Endothelial cell of umbilical vein (primary cell): ENCODE measurements at regions not wholly inside any gene's neighbourhood (a gene's known extent, or its start where the extent isn't known, plus 50 kb on each side); places are given as distances from the start of the nearest gene placed in this dataset.

Experiments
- BruUV-seq: library from RNA; stranded (reverse); fragments of 400-500 nt; replicated peaks from 2 replicates; lab custom pipeline; 2021; lab: Mats Ljungman, UMichigan
- CTCF ChIA-PET: fragments of 300-600, 350-600 bp; sonication (Branson Sonifier 250); formaldehyde crosslinking; loops from one replicate; lab custom pipeline; 2021; ENCODE audit warnings: antibody characterized with exemption, inconsistent platforms; lab: Charles Lee
- POLR2A ChIA-PET: fragments of 300-600, 350-600 bp; sonication (Branson Sonifier 250); formaldehyde crosslinking; loops from one replicate; lab custom pipeline; 2021; ENCODE audit warnings: antibody characterized with exemption, inconsistent platforms; lab: Charles Lee
- DNase-seq: peaks from one replicate; pipeline ENCODE4 v3.0.0-alpha.2; 2011; ENCODE audit warnings: low read depth, low spot score
- FAIRE-seq: peaks from 2 replicates; lab custom pipeline; 2011; peaks lifted over from hg19 to GRCh38; lab: Jason Lieb, UNC
- H2AFZ ChIP-seq: 2 replicates; pipeline ENCODE4 v1.6.0; 2012; ENCODE audit warnings: low read depth, low read length, control low read depth, inconsistent platforms
- H3K27ac ChIP-seq: 2 replicates; pipeline ENCODE4 v1.5.1; 2011; ENCODE audit warnings: low read depth, mild to moderate bottlenecking, control low read depth, low read length, moderate library complexity; ENCODE audit not compliant: insufficient read depth
- H3K27me3 ChIP-seq, 2 experiments: 2 replicates each; pipeline versions ENCODE4 v1.6.0 to v1.6.1; 2011; ENCODE audit warnings: low read length in 2 of 2, mixed read lengths in 1 of 2; ENCODE audit not compliant: control insufficient read depth in 2 of 2, insufficient read depth in 2 of 2
- H3K36me3 ChIP-seq, 2 experiments: 2 replicates in 1 of 2; 3 replicates in 1 of 2; pipeline ENCODE4 v1.5.1; 2011; ENCODE audit warnings: low read length in 2 of 2, mild to moderate bottlenecking in 1 of 2, moderate library complexity in 1 of 2; ENCODE audit not compliant: control insufficient read depth in 2 of 2, insufficient read depth in 2 of 2; ENCODE audit errors: extremely low read depth in 1 of 2
- H3K4me1 ChIP-seq: 3 replicates; pipeline ENCODE4 v1.5.1; 2011; ENCODE audit warnings: mild to moderate bottlenecking, low read length; ENCODE audit not compliant: control insufficient read depth, insufficient read depth; ENCODE audit errors: extremely low read depth
- H3K4me2 ChIP-seq: 2 replicates; pipeline ENCODE4 v1.6.1; 2011; ENCODE audit warnings: low read length, control low read depth, mixed read lengths; ENCODE audit not compliant: insufficient read depth
- H3K4me3 ChIP-seq, 3 experiments: fragments of 200-600 bp in 1 of 3; sonication (generic), shearing (Covaris generic) in 1 of 3; replicated peaks in 1 of 3; 2 replicates each; pipeline ENCODE4 v1.5.1; 2011 to 2016; ENCODE audit warnings: control low read depth in 3 of 3, low read length in 3 of 3, mild to moderate bottlenecking in 2 of 3, inconsistent platforms in 1 of 3, low read depth in 1 of 3, moderate library complexity in 1 of 3; ENCODE audit not compliant: insufficient read depth in 1 of 3
- H3K79me2 ChIP-seq: 2 replicates; pipeline ENCODE4 v1.6.0; 2012; ENCODE audit warnings: low read length, inconsistent platforms; ENCODE audit not compliant: control insufficient read depth, insufficient read depth
- H3K9ac ChIP-seq: replicated peaks from 2 replicates; pipeline ENCODE3; 2011; ENCODE audit warnings: low read length, control low read depth; ENCODE audit not compliant: insufficient read depth; ENCODE audit errors: extremely low read depth
- H3K9me1 ChIP-seq: replicated peaks from 3 replicates; pipeline ENCODE4 v1.6.0; 2011; ENCODE audit warnings: mild to moderate bottlenecking, low read length; ENCODE audit not compliant: control insufficient read depth, insufficient read depth; ENCODE audit errors: extremely low read depth
- H3K9me3 ChIP-seq: replicated peaks from 2 replicates; pipeline ENCODE4 v1.5.1; 2012; ENCODE audit warnings: low read length, inconsistent platforms; ENCODE audit not compliant: control insufficient read depth, insufficient read depth
- H4K20me1 ChIP-seq: replicated peaks from 2 replicates; pipeline ENCODE3; 2011; ENCODE audit warnings: mild to moderate bottlenecking, low read length; ENCODE audit not compliant: control insufficient read depth, insufficient read depth; ENCODE audit errors: extremely low read depth
- EZH2 ChIP-seq: IDR thresholded peaks from 2 replicates; pipeline ENCODE4 v1.6.1; 2012; ENCODE audit warnings: borderline replicate concordance, low read depth, mild to moderate bottlenecking, moderate library complexity, low read length, inconsistent platforms; ENCODE audit not compliant: severe bottlenecking
- FOS ChIP-seq: IDR thresholded peaks from 2 replicates; pipeline ENCODE4 v1.6.1; 2011; ENCODE audit warnings: mild to moderate bottlenecking, low read length, moderate library complexity, borderline replicate concordance; ENCODE audit not compliant: insufficient read depth
- GATA2 ChIP-seq: IDR thresholded peaks from 2 replicates; pipeline ENCODE4 v1.7.0; 2011; ENCODE audit warnings: low read depth, mild to moderate bottlenecking, moderate library complexity, mixed read lengths, low read length; ENCODE audit not compliant: insufficient read length, insufficient read depth
- JUN ChIP-seq: IDR thresholded peaks from 2 replicates; pipeline ENCODE4 v1.6.1; 2011; ENCODE audit warnings: borderline replicate concordance, low read depth; ENCODE audit not compliant: insufficient read length, insufficient read depth
- MYC ChIP-seq: IDR thresholded peaks from one replicate; pipeline ENCODE4 v1.6.1; 2011; ENCODE audit warnings: mild to moderate bottlenecking, low read depth, low read length
- POLR2A ChIP-seq: IDR thresholded peaks from 2 replicates; pipeline ENCODE4 v1.6.1; 2012; ENCODE audit warnings: low read depth, mild to moderate bottlenecking, control low read depth, low read length
- POLR2AphosphoS5 ChIP-seq: IDR thresholded peaks from 2 replicates; pipeline ENCODE4 v1.6.1; 2012; ENCODE audit warnings: low read depth, mild to moderate bottlenecking, control low read depth, low read length, moderate library complexity; ENCODE audit not compliant: insufficient read depth
- dilution Hi-C: fragments of 300-500 bp; cut with MboI; formaldehyde crosslinking; loops from one replicate; pipeline ENCODE4 v1.15.0; 2019; ENCODE audit warnings: low sequenced_read_pairs; ENCODE audit not compliant: extremely low pct_ligation_motif_present
- intact Hi-C: fragments of 100-400 bp; cut with micrococcal nuclease; formaldehyde crosslinking; loops from one replicate; pipeline ENCODE4 v1.10.0; 2022
- TF ChIP-seq, protein P1 (sequence below): IDR thresholded peaks from 2 replicates; pipeline ENCODE4 v1.6.1; 2011; ENCODE audit not compliant: insufficient read depth, insufficient read length
- TF ChIP-seq, protein P2 (sequence below), 2 donors: IDR thresholded peaks; 1 replicate in 1 of 2; 2 replicates in 1 of 2; pipeline ENCODE4 v1.5.1; 2011; ENCODE audit warnings: low read length in 2 of 2, mild to moderate bottlenecking in 2 of 2, moderate library complexity in 2 of 2, control low read depth in 1 of 2, inconsistent platforms in 1 of 2, low read depth in 1 of 2; ENCODE audit not compliant: insufficient read depth in 1 of 2; ENCODE audit errors: extremely low read depth in 1 of 2

DNA sequence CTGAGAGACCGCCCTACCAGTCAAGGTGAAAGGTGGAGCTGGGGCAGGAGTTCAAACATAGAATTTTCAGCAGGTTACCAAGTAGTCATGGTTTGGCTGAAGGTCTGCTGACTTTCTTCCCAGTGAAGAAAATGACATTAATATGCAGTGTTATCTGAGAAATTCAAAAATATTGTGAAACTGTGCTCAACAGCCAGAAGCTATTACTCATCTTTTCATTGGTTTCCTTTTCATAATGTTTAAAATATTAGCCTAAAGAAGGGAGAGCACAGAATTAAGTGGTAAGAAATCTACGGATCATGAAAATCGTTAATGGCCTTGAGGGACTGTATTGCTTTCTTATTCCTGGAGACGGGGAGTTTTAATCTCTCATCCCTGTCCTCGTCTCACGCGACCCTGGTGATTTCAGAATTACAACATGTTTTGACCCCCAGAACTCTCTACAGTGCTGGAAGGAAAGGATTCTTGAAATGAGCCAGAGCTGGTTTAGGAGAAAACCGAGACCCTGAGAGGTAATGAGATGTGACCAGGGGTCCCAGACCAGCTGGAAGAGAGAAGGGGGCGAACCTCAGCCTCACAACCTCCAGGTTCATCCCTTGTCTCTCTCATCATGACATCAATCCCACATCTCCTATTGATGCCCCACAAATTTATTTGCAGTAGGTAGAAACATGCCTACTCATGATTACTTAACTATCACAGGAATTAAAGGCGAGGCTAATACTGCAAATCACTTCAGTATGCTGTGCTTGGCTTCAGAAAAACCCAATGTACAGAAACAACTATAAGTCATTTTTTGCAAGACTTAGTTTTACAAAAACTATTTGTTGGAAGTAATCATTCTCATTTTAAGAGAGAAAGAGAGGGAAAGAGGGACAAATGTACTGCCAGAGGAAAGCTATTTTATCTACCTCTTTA is 209.5 kb downstream of the FNDC1 start:
- CTCF ChIA-PET = no interaction called here
- no peaks in the 10 kb centered on the region for H4K20me1 ChIP-seq
- no peak overlapping the region for H3K4me2 ChIP-seq

More for the DNA sequence above, 209.5 kb downstream of the FNDC1 start:
- intact Hi-C loops (no loop called here), dilution Hi-C loops (no loop called here)
- Histone ChIP-seq H2AFZ (no peak overlapping the region), H3K27me3 (no peaks in the 10 kb centered on the region), H3K4me3 (no peak overlapping the region), H3K27ac (no peak overlapping the region), H3K79me2 (no peaks in the 10 kb centered on the region), H3K9ac (no peak overlapping the region), H3K4me1 (no peaks in the 10 kb centered on the region), H3K9me1 (no peaks in the 10 kb centered on the region), H3K9me3 (peaks cover 8% of the 10 kb centered on the region), H3K36me3 (no peaks in the 10 kb centered on the region)
- POLR2A ChIA-PET = no interaction called here
- TF ChIP-seq JUN (no peak), GATA2 (no peak), POLR2A (no peak), POLR2AphosphoS5 (no peak), EZH2 (no peak), FOS (no peak), MYC (no peak)
- TF ChIP-seq, protein P1, sequence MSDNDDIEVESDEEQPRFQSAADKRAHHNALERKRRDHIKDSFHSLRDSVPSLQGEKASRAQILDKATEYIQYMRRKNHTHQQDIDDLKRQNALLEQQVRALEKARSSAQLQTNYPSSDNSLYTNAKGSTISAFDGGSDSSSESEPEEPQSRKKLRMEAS = no peak
- TF ChIP-seq, protein P2, sequence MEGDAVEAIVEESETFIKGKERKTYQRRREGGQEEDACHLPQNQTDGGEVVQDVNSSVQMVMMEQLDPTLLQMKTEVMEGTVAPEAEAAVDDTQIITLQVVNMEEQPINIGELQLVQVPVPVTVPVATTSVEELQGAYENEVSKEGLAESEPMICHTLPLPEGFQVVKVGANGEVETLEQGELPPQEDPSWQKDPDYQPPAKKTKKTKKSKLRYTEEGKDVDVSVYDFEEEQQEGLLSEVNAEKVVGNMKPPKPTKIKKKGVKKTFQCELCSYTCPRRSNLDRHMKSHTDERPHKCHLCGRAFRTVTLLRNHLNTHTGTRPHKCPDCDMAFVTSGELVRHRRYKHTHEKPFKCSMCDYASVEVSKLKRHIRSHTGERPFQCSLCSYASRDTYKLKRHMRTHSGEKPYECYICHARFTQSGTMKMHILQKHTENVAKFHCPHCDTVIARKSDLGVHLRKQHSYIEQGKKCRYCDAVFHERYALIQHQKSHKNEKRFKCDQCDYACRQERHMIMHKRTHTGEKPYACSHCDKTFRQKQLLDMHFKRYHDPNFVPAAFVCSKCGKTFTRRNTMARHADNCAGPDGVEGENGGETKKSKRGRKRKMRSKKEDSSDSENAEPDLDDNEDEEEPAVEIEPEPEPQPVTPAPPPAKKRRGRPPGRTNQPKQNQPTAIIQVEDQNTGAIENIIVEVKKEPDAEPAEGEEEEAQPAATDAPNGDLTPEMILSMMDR (IDR thresholded peaks at IDR 0.05; ENCODE audit: extremely low read depth in 1 of 2, insufficient read depth in 1 of 2, low read depth in 1 of 2, low read length in 2 of 2) = no peak
- BruUV-seq = no TSS peak
- DNase-seq (no peak), FAIRE-seq (no peak)
